ENCODE measurements at regions not wholly inside any gene's neighbourhood (a gene's known extent, or its start where the extent isn't known, plus 50 kb on each side); places are given as distances from the start of the nearest gene placed in this dataset.
"Not testable (repeated sequence)": the region's sequence is repeated elsewhere in the genome, so short reads cannot be mapped to it uniquely, and the experiment has no call there.

DNA sequence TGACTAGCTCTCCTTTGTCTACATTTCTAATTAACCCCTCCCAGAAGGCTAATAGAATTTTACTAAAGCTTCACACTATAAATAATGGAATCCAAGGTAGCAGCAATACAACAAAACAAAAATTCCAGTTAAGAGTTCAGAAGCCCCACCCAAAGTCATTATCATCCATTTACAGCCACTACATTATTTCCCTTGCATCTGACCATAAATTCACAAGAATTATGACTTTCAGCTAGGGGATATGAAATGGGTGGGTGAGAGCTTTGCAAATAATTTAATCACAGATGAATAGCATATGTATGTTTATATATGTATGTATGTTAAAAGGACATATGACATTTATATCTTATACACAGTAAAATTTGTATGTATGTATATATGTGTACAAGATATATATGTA, 65.3 kb upstream of the PTGDR start:
- no peak for DNase-seq (ENCODE audit: low read depth)

- no peak for DNase-seq (ENCODE audit: low read depth)
Observed at GRCh38 chr14:52190337-52190931, 77.1 kb upstream of the PTGDR start.

GRCh38 chr14:52189325-52189724, 78.2 kb upstream of the PTGDR start:
- DNase-seq (ENCODE audit: low read depth) = no peak

GRCh38 chr14:52188381-52188780, 79.1 kb upstream of the PTGDR start:
- DNase-seq (ENCODE audit: low read depth) = no peak

DNA sequence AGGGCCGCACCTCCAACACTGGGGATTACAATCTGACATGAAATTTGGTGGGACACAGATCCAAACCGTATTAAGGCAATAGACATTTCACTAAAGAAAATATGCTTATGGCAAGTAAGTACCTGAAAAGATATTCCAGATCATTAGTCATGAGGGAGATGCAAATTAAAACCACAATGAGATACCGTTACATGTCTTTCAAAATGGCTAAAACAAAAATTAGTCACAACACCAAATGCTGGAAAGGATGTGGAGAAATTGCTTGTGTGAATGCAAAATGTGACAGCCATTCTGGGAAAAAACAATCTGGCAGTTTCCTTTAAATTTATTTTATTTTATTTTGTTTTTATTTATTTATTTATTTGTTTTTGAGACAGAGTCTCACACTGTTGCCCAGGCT, 82.3 kb upstream of the PTGDR start:
- DNase-seq (ENCODE audit: low read depth) = no peak

DNA sequence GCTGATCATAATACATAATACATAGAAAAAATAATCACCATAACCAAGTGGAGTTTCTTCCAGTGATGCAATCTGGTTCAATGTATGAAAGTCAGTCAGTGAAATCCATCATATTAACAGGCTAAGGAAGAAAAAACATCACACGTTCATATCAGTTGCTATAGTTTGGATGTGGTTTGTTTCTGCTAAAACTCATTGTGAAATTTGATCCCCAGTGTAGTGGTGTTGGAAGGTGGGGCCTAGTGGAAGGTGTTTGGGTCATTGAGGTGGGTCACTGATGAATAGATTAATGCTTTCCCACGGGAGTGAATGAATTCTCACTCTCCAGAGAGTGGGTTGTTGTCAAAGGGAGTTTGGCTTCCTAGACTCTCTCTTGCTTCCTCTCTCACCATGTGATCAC, 84.6 kb upstream of the PTGDR start:
- no peak for DNase-seq (ENCODE audit: low read depth)

GRCh38 chr14:52179141-52179790, 88.2 kb upstream of the PTGDR start:
- DNase-seq (ENCODE audit: low read depth) = no peak

DNA sequence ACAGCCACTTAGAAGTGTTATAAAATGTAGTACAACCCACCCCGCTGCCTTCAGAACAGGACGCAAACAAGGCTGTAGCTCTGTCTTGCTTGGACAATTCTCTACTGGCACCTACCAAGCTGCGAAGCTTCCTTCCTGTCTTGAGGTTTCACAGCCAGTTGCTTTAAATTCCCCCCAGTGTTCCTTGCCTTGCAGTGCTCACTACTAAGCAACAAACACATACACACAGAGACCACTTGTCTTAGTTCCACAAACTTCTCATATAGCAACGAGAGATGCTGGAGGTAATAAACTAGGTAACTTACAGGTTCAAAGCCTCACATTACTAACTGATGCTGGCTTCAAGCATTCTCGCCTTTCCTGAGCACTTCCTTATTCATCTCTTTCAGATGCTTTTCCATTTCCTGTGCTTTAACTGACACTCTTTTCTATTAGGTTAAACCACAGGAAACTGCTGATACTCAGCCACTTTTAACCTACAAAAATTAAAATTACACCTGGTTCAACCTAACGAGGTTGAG, 91.5 kb upstream of the PTGDR start:
- peak; percentile 14 for DNase-seq (ENCODE audit: low read depth)

DNA sequence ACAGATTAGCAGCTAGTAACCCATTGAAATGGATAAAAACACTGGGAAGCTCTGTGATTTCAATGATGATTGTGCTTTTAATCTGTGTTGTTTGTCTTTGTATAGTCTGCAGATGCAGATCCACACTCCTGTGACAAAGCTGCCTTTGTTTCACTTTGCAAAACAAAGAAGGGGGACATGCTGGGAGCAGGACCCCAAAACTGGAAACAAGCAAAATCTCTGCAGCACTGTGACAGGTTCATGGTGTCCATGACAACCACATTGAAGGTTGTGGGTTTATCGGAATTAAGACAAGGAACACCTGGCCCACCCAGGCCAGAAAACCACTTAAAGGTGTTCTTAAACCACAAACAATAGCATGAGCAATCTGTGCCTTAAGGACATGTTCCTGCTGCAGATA, 95.6 kb upstream of the PTGDR start:
- not testable (repeated sequence) for DNase-seq (ENCODE audit: low read depth)

GRCh38 chr14:52166822-52167221, 98.0 kb upstream of the NID2 start:
- DNase-seq (ENCODE audit: low read depth) = no peak

DNA sequence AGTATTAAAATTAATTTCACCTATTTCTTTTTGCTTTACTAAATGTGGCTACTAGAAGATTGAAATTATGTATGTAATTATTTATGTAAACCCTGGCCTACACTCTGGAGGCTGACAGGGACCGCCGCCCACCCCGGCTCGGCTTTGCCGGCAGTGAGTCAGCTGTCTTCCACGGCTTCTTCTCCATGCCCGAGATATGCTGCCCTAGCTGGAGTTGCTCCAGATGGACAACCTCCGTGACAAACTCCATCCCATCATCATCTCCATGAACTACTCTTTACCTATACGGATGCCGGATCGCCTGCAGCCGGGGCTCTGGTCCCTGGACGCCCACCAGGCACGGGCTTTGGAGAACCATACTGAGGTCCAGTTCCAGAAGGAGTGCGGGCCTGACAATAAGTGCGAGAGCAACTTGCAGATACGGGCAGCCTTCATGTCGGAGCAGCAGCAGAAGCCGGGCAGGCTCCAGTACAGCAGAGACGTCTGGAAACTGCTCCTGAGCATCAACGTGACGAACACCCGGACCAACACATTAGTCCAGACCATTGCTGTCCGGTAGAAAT, 86.9 kb upstream of the NID2 start:
- no peak for DNase-seq (ENCODE audit: low read depth)

- DNase-seq (ENCODE audit: low read depth) = no peak
Observed at GRCh38 chr14:52154992-52155650, 86.3 kb upstream of the NID2 start.

- no peak for DNase-seq (ENCODE audit: low read depth)
Observed at GRCh38 chr14:52153939-52154338, 85.1 kb upstream of the NID2 start.

- no peak for DNase-seq (ENCODE audit: low read depth)
Observed at GRCh38 chr14:52150162-52150561, 81.3 kb upstream of the NID2 start.

GRCh38 chr14:52148371-52148770, 79.5 kb upstream of the NID2 start:
- DNase-seq (ENCODE audit: low read depth) = no peak

DNA sequence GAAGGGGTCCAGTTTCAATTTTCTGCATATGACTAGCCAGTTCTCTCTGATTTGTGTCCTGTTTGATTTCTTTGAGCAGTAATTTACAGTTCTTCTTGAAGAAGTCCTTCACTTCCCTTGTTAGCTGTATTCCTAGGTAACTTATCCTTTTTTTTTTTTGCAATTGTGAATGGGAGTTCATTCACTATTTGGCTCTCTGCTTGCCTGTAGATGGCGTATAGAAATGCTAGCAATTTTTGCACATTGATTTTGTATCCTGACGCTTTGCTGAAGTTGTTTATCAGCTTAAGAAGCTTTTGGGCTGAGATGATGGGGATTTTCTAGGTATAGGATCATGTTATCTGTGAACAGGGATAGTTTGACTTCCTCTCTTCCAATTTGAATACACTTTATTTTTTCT, 77.6 kb upstream of the NID2 start:
- no peak for DNase-seq (ENCODE audit: low read depth)

GRCh38 chr14:52144099-52144498, 75.2 kb upstream of the NID2 start:
- DNase-seq (ENCODE audit: low read depth) = not testable (repeated sequence)

DNA sequence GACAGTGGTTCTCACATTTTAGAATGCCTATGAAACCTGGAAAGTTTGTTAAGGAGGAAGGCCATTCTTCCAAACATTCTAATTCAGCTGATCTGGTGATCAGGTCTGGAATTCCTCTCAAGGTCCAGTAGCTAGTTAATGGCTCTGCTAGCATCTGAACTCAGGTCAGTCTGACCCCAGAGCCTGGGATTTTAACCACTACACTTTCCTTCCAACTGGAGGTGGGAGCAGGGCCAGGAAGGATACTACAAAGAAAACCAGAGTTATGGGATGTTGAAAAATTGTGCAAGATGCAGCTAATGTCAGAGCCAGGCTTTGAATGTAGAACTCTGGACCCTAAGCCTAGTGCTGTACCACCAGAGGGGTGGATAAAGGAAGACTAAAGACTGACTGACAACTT, 73.6 kb upstream of the NID2 start:
- DNase-seq (ENCODE audit: low read depth) = no peak

DNA sequence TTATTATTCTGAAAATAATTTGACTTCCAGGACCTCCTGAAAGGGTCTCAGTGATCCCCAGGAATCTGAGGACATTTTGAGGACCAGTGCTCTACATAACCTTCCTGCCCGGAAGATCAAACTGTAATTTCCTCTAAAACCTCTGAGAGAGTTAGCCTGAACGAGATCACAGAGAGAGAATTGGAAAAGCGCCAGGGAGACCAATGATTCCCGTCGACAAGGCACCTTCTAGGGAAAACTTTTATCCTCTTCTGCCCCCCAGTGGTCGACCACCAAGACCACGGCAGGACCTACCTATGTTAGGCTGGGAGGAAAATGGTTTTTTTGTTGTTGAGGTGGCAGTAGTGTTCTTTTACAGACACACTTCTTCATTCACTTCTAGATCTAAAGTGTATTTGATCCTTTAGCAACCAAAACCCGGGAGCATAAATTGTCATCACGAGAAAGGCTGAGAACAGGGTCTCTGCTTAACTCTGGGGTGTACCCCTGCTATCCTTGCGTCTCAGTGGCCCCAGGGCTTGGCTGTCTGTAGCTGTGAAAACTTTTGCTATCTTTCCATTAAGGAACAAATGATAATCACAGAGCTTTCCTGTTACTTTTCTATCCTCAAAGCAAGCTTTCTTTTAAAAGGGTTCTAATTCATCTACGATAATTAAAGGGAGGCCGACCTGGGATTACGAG, 62.9 kb upstream of the NID2 start:
- DNase-seq (ENCODE audit: low read depth) = peak; percentile 49

- DNase-seq (ENCODE audit: low read depth) = no peak
Observed at GRCh38 chr14:52129721-52130120, 60.9 kb upstream of the NID2 start.

DNA sequence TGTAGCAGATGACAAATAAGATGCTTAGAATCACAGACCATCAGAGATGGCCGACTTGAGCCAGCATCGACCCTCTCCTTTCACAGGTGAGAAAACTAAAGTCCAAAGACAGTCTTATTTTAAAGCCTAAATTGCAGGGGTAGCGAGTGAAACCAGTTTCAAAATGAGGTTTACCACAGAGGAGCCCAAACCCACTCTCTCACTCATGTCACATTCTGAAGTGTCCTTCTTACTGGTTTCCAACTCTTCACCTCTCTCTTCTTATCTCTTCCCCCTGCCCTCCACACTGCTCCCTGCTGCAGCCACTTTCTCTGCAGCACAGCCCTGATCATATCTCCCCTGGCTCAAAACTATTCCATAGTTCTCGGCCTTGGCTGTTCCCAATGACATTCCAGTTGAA, 57.0 kb upstream of the NID2 start:
- DNase-seq (ENCODE audit: low read depth) = no peak
